ENCODE measurements at regions not wholly inside any gene's neighbourhood (a gene's known extent, or its start where the extent isn't known, plus 50 kb on each side); places are given as distances from the start of the nearest gene placed in this dataset.

- no peaks in the 10 kb centered on the region for H3K36me3 ChIP-seq (ENCODE audit: control insufficient read depth in 2 of 3, insufficient read depth in 3 of 3, low read length in 3 of 3)
- FAIRE-seq, result no peak
- intact Hi-C loops (cut with DNase I), result no loop called here
- no peak overlapping the region for H3K27ac ChIP-seq (ENCODE audit: low read depth in 2 of 2, low read length in 2 of 2)
- H3K9me3 ChIP-seq (ENCODE audit: control insufficient read depth in 2 of 3, insufficient read depth in 1 of 3, low read length in 3 of 3), result no peaks in the 10 kb centered on the region
- no peak for TF ChIP-seq CTCF (IDR thresholded peaks at IDR 0.05; ENCODE audit: borderline replicate concordance, extremely low read depth, insufficient read depth)
- peak in 1 of 5 donors; percentile 51 for DNase-seq
- no peaks in the 10 kb centered on the region for H3K4me1 ChIP-seq (ENCODE audit: control insufficient read depth in 2 of 3, insufficient read depth in 2 of 3, low read depth in 1 of 3, low read length in 3 of 3)
- no peak overlapping the region for H3K9ac ChIP-seq (ENCODE audit: low read length in 3 of 3)
- no peak overlapping the region for H3K4me3 ChIP-seq (ENCODE audit: low read length in 3 of 3)
- H3K27me3 ChIP-seq (ENCODE audit: control insufficient read depth, insufficient read depth, low read length), result no peaks in the 10 kb centered on the region
Measured at GRCh38 chr4:171714791-171715454, 98.3 kb upstream of the GALNTL6 start.

GRCh38 chr4:171710743-171711142, 102.5 kb upstream of the GALNTL6 start:
- no peak for DNase-seq
- H3K9me3 ChIP-seq (ENCODE audit: control insufficient read depth in 2 of 3, insufficient read depth in 1 of 3, low read length in 3 of 3), result no peaks in the 10 kb centered on the region
- intact Hi-C loops (cut with DNase I), result no loop called here
- no peak for TF ChIP-seq CTCF (IDR thresholded peaks at IDR 0.05; ENCODE audit: borderline replicate concordance, extremely low read depth, insufficient read depth)
- H3K9ac ChIP-seq (ENCODE audit: low read length in 3 of 3), result no peak overlapping the region
- no peaks in the 10 kb centered on the region for H3K4me1 ChIP-seq (ENCODE audit: control insufficient read depth in 2 of 3, insufficient read depth in 2 of 3, low read depth in 1 of 3, low read length in 3 of 3)
- H3K27ac ChIP-seq (ENCODE audit: low read depth in 2 of 2, low read length in 2 of 2), result no peak overlapping the region
- H3K4me3 ChIP-seq (ENCODE audit: low read length in 3 of 3), result no peak overlapping the region
- no peaks in the 10 kb centered on the region for H3K27me3 ChIP-seq (ENCODE audit: control insufficient read depth, insufficient read depth, low read length)
- H3K36me3 ChIP-seq (ENCODE audit: control insufficient read depth in 2 of 3, insufficient read depth in 3 of 3, low read length in 3 of 3), result no peaks in the 10 kb centered on the region
- no peak for FAIRE-seq

- DNase-seq (peak in 2 of 5 donors; percentile 30 to 39), FAIRE-seq (no peak)
- H3K4me3 ChIP-seq (ENCODE audit: low read length in 3 of 3), result no peak overlapping the region
- no peak overlapping the region for H3K9ac ChIP-seq (ENCODE audit: low read length in 3 of 3)
- no peaks in the 10 kb centered on the region for H3K27me3 ChIP-seq (ENCODE audit: control insufficient read depth, insufficient read depth, low read length)
- intact Hi-C loops (cut with DNase I), result no loop called here
- H3K9me3 ChIP-seq (ENCODE audit: control insufficient read depth in 2 of 3, insufficient read depth in 1 of 3, low read length in 3 of 3), result no peaks in the 10 kb centered on the region
- H3K36me3 ChIP-seq (ENCODE audit: control insufficient read depth in 2 of 3, insufficient read depth in 3 of 3, low read length in 3 of 3), result no peaks in the 10 kb centered on the region
- no peak overlapping the region for H3K27ac ChIP-seq (ENCODE audit: low read depth in 2 of 2, low read length in 2 of 2)
- TF ChIP-seq CTCF (IDR thresholded peaks at IDR 0.05; ENCODE audit: borderline replicate concordance, extremely low read depth, insufficient read depth), result no peak
- no peaks in the 10 kb centered on the region for H3K4me1 ChIP-seq (ENCODE audit: control insufficient read depth in 2 of 3, insufficient read depth in 2 of 3, low read depth in 1 of 3, low read length in 3 of 3)
Measured at GRCh38 chr4:171676555-171677215, 136.5 kb upstream of the GALNTL6 start.

All from kidney (tissue), 13 donors.